HG03039 (cell line): ENCODE measurements at regions not wholly inside any gene's neighbourhood (a gene's known extent, or its start where the extent isn't known, plus 50 kb on each side); places are given as distances from the start of the nearest gene placed in this dataset.
"Not testable (repeated sequence)": the region's sequence is repeated elsewhere in the genome, so short reads cannot be mapped to it uniquely, and the experiment has no call there.

Experiments used
- ATAC-seq: cut with Tn5 transposase; IDR thresholded peaks from one replicate; pipeline ENCODE4 v1.9.1; 2021; ENCODE audit warnings: mild to moderate bottlenecking, moderate library complexity; ENCODE audit not compliant: unreplicated experiment

GRCh38 chr3:35296944-35297343, 342.4 kb upstream of the ARPP21 start:
- not testable (repeated sequence) for ATAC-seq

- no peak for ATAC-seq
These were observed 333.9 kb upstream of the ARPP21 start for GRCh38 chr3:35305406-35305805.

- no peak for ATAC-seq
These were observed 332.0 kb upstream of the ARPP21 start for GRCh38 chr3:35307296-35307695.

GRCh38 chr3:35316841-35317240, 322.5 kb upstream of the ARPP21 start:
- ATAC-seq: not testable (repeated sequence)

- no peak for ATAC-seq
These were observed 318.5 kb upstream of the ARPP21 start for GRCh38 chr3:35320646-35321407.

- ATAC-seq: no peak
These were observed 317.3 kb upstream of the ARPP21 start for GRCh38 chr3:35322070-35322469.

GRCh38 chr3:35335703-35336102, 303.6 kb upstream of the ARPP21 start:
- ATAC-seq: no peak

- no peak for ATAC-seq
These were observed 302.7 kb upstream of the ARPP21 start for GRCh38 chr3:35336601-35337000.

- no peak for ATAC-seq
These were observed 301.1 kb upstream of the ARPP21 start for GRCh38 chr3:35338186-35338585.

GRCh38 chr3:35380196-35380595, 259.1 kb upstream of the ARPP21 start:
- no peak for ATAC-seq

GRCh38 chr3:35383216-35383615, 256.1 kb upstream of the ARPP21 start:
- ATAC-seq: no peak

GRCh38 chr3:35383719-35384555, 255.4 kb upstream of the ARPP21 start:
- ATAC-seq: no peak

- no peak for ATAC-seq
These were observed 254.1 kb upstream of the ARPP21 start for GRCh38 chr3:35385271-35385670.

GRCh38 chr3:35389907-35390306, 249.4 kb upstream of the ARPP21 start:
- ATAC-seq: no peak

- ATAC-seq: no peak
These were observed 247.1 kb upstream of the ARPP21 start for GRCh38 chr3:35392187-35392586.

- ATAC-seq: no peak
These were observed 245.2 kb upstream of the ARPP21 start for GRCh38 chr3:35393901-35394799.

GRCh38 chr3:35394905-35395304, 244.4 kb upstream of the ARPP21 start:
- no peak for ATAC-seq

GRCh38 chr3:35401671-35402070, 237.7 kb upstream of the ARPP21 start:
- ATAC-seq: no peak

GRCh38 chr3:35404571-35404970, 234.8 kb upstream of the ARPP21 start:
- no peak for ATAC-seq

- ATAC-seq: no peak
These were observed 230.4 kb upstream of the ARPP21 start for GRCh38 chr3:35408882-35409281.

- no peak for ATAC-seq
These were observed 229.3 kb upstream of the ARPP21 start for GRCh38 chr3:35409991-35410390.
